Activated T-helper 1 cell treated with anti-CD3 and anti-CD28 coated beads, Interleukin-12 subunit alpha, Interleukin-12 subunit beta, Interleukin-2, Interleukin-4 antibody, amounts not matched to agents 30 ng/mL and 10 ng/mL and 1 ng/mL, durations not matched to agents 14 hours and 24 hours and 36 hours (primary cell): ENCODE measurements at regions not wholly inside any gene's neighbourhood (a gene's known extent, or its start where the extent isn't known, plus 50 kb on each side); places are given as distances from the start of the nearest gene placed in this dataset.

ENCODE experiments used
- DNase-seq: peaks from one replicate; pipeline ENCODE4 v3.0.0; 2021; ENCODE audit warnings: low spot score
- H3K27ac Mint-ChIP-seq: one replicate; pipeline ENCODE4 v1.8.0; 2021; ENCODE audit warnings: mild to moderate bottlenecking, mixed read lengths
- H3K27me3 Mint-ChIP-seq: one replicate; pipeline ENCODE4 v1.8.0; 2022; ENCODE audit warnings: mild to moderate bottlenecking, moderate library complexity, mixed read lengths; ENCODE audit not compliant: insufficient read depth
- H3K36me3 Mint-ChIP-seq: one replicate; pipeline ENCODE4 v1.8.0; 2021; ENCODE audit warnings: low read depth, mixed read lengths
- H3K4me1 Mint-ChIP-seq: one replicate; pipeline ENCODE4 v1.8.0; 2021; ENCODE audit warnings: low read depth, mixed read lengths
- H3K4me3 Mint-ChIP-seq: one replicate; pipeline ENCODE4 v1.8.0; 2021; ENCODE audit warnings: mild to moderate bottlenecking, moderate library complexity, mixed read lengths
- H3K9me3 Mint-ChIP-seq: one replicate; pipeline ENCODE4 v1.8.0; 2021; ENCODE audit warnings: mixed read lengths
- intact Hi-C: fragments of 100-400 bp; cut with micrococcal nuclease; formaldehyde crosslinking; loops from one replicate; pipeline ENCODE4 v1.15.1; 2024

DNA sequence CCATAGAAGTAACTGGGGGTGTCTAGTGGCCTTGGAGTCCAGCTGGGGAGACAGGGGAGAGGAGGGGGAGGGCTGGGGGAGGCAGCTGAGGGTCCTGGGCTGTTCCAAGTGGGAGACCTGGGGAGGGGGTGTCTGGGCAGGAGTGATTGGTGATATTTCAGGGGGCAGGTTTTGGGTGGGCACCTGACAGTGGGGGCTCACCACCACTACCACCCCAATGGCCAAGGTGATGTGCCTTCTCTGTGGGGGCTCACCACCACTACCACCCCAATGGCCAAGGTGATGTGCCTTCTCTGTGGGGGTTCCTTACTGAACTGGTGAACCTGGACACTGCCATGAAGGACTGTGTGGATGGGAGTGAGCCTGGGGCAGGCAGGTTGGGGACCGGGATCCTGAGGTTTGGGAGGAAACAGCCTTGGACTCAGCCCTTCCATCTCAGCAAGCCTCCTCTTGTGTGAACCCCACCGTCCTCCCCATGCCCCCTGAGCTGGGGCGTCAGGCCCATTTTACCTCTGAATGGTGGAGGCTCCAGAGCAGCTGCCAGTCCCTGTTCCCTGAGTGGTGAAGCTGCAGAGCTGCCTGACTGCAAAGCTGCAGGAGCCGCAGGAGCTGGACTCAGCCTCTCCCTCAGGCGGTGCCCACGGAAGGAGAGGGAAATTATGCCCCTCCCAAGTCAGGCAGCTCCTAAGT is 50.6 kb upstream of the ZNF716 start:
- intact Hi-C loops = no loop called here
- Mint-ChIP-seq H3K4me1 (no peaks in the 10 kb centered on the region), H3K36me3 (no peaks in the 10 kb centered on the region), H3K4me3 (no peak overlapping the region), H3K27me3 (no peaks in the 10 kb centered on the region), H3K27ac (no peak overlapping the region), H3K9me3 (peaks cover 45% of the 10 kb centered on the region)
- DNase-seq = no peak

DNA sequence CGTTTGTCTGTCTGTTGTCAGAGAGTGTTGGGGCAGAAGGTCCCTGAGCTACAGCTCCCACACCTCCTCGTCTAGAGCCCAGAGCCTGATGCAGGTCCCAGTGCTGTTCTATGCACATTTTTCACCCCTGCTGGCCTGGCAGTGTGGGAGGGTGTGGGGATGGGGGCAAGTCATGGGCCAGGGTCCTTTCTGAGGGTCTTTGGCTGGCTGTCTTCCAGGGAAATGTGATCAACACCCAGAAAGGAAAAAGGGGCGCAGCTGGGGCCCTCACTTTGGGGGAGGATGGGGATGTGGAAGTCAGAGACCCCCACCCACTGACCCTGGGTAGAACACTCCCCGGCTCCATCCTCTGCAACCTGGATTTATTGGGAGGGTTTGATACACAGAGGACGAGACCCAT is 50.0 kb upstream of the ZNF716 start:
- Mint-ChIP-seq H3K36me3 (no peaks in the 10 kb centered on the region), H3K4me1 (no peaks in the 10 kb centered on the region), H3K9me3 (peaks cover 39% of the 10 kb centered on the region), H3K27ac (no peak overlapping the region), H3K27me3 (no peaks in the 10 kb centered on the region), H3K4me3 (no peak overlapping the region)
- no peak for DNase-seq
- intact Hi-C loops = no loop called here
